ENCODE measurements at regions not wholly inside any gene's neighbourhood (a gene's known extent, or its start where the extent isn't known, plus 50 kb on each side); places are given as distances from the start of the nearest gene placed in this dataset.

DNA sequence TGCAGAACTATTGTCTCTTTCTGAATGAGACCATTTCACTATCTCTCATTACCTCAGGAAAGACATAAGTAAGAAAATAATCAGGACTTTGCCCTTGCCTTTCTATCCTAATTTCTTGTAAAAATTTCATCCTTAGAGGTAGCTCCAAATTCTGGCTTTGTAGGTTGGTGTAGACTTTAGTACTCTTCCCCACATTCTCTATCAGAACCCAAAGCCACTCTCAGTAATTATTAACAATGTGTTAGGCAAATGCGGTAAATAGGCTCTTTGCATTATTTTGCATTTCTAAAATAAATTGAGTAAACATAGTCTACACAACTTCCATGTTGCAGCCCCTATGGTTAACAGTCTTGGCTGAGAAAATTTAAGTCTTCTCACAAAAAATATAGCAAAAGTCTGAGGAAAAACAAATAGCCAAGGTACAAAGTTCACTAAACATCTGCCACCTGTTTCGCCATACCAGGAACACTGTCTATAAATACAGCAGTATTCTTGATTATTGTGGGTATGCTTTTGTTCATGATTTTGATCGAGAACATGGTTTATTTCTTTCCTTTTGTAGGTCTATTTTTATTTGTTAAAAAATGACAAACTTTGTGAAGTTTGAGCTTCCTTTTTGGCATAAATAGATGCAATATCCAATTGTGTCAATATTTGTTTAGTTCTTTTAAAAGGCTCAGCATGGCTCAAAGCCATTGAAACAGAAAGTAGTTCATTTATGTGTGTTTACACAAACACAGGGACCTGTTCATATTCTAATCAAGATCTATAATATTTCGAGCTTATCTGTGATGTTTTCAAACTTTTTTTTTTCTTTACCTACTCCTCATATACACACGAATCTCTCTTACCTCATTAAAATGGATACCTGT is 1061.5 kb downstream of the CNTNAP5 start:
- TF ChIP-seq, protein P1, sequence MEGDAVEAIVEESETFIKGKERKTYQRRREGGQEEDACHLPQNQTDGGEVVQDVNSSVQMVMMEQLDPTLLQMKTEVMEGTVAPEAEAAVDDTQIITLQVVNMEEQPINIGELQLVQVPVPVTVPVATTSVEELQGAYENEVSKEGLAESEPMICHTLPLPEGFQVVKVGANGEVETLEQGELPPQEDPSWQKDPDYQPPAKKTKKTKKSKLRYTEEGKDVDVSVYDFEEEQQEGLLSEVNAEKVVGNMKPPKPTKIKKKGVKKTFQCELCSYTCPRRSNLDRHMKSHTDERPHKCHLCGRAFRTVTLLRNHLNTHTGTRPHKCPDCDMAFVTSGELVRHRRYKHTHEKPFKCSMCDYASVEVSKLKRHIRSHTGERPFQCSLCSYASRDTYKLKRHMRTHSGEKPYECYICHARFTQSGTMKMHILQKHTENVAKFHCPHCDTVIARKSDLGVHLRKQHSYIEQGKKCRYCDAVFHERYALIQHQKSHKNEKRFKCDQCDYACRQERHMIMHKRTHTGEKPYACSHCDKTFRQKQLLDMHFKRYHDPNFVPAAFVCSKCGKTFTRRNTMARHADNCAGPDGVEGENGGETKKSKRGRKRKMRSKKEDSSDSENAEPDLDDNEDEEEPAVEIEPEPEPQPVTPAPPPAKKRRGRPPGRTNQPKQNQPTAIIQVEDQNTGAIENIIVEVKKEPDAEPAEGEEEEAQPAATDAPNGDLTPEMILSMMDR (conservative IDR thresholded peaks at IDR 0.05) = no peak
- no peak for TF ChIP-seq EZH2 (IDR thresholded peaks at IDR 0.05; ENCODE audit: low read depth)

Measured in PC-9 (cell line).